ENCODE measurements at regions not wholly inside any gene's neighbourhood (a gene's known extent, or its start where the extent isn't known, plus 50 kb on each side); places are given as distances from the start of the nearest gene placed in this dataset.
"Not testable (repeated sequence)": the region's sequence is repeated elsewhere in the genome, so short reads cannot be mapped to it uniquely, and the experiment has no call there.

- intact Hi-C loops (cut with DNase I; ENCODE audit: low total_unique reads); H3K4me3 ChIP-seq (ENCODE audit: low read depth, poor library complexity, severe bottlenecking); DNase-seq (ENCODE audit: low spot score in 2 of 2): not testable (repeated sequence)
- 48 to 74% methylated on average over 3 to 6 of the region's 7 CpGs for WGBS, 2 donors
Observed at GRCh38 chr1:149157409-149157808, 54.1 kb upstream of the NBPF9 start.

- H3K4me3 ChIP-seq (ENCODE audit: low read depth, poor library complexity, severe bottlenecking); DNase-seq (ENCODE audit: low spot score in 2 of 2); intact Hi-C loops (cut with DNase I; ENCODE audit: low total_unique reads): not testable (repeated sequence)
- WGBS, 2 donors = 30 to 64% methylated on average over 2 to 3 of the region's 3 CpGs
Observed at GRCh38 chr1:149158308-149158707, 55.0 kb upstream of the NBPF9 start.

GRCh38 chr1:149163063-149163444, 59.7 kb upstream of the NBPF9 start:
- intact Hi-C loops (cut with DNase I; ENCODE audit: low total_unique reads); H3K4me3 ChIP-seq (ENCODE audit: low read depth, poor library complexity, severe bottlenecking); DNase-seq (ENCODE audit: low spot score in 2 of 2): not testable (repeated sequence)
- WGBS, 2 donors = 57 to 64% methylated on average over 2 of the region's 19 CpGs

GRCh38 chr1:149174765-149175164, 71.4 kb upstream of the NBPF9 start:
- DNase-seq (ENCODE audit: low spot score in 2 of 2); intact Hi-C loops (cut with DNase I; ENCODE audit: low total_unique reads): not testable (repeated sequence)

GRCh38 chr1:149175812-149176211, 72.5 kb upstream of the NBPF9 start:
- H3K4me3 ChIP-seq (ENCODE audit: low read depth, poor library complexity, severe bottlenecking) = peak overlapping the region; percentile 15
- DNase-seq (ENCODE audit: low spot score in 2 of 2) = peak; percentile 26 to 70
- 0 to 3% methylated on average over 9 to 10 of the region's 21 CpGs for WGBS, 2 donors
- intact Hi-C loops (cut with DNase I; ENCODE audit: low total_unique reads) = not testable (repeated sequence)

More at GRCh38 chr1:149174765-149175164, 71.4 kb upstream of the NBPF9 start:
- 24 to 55% methylated on average over 3 of the region's 7 CpGs for WGBS, 2 donors
- H3K4me3 ChIP-seq (ENCODE audit: low read depth, poor library complexity, severe bottlenecking) = not testable (repeated sequence)

- WGBS, 2 donors = 0% methylated on average over 14 to 15 of the region's 68 CpGs
- intact Hi-C loops (cut with DNase I; ENCODE audit: low total_unique reads) = not testable (repeated sequence)
- peak in 1 of 2 donors; percentile 91 for DNase-seq (ENCODE audit: low spot score in 2 of 2)
- peak overlapping the region; percentile 29 for H3K4me3 ChIP-seq (ENCODE audit: low read depth, poor library complexity, severe bottlenecking)
Observed at GRCh38 chr1:149176453-149177316, 73.3 kb upstream of the NBPF9 start.

- WGBS, 2 donors = 40 to 46% methylated on average over 2 of the region's 2 CpGs
- DNase-seq (ENCODE audit: low spot score in 2 of 2); H3K4me3 ChIP-seq (ENCODE audit: low read depth, poor library complexity, severe bottlenecking); intact Hi-C loops (cut with DNase I; ENCODE audit: low total_unique reads): not testable (repeated sequence)
Observed at GRCh38 chr1:149190742-149191141, 87.4 kb upstream of the NBPF9 start.

GRCh38 chr1:149196651-149197050, 93.3 kb upstream of the NBPF9 start:
- 100% methylated on average over 1 of the region's 1 CpG for WGBS, 2 donors
- H3K4me3 ChIP-seq (ENCODE audit: low read depth, poor library complexity, severe bottlenecking); DNase-seq (ENCODE audit: low spot score in 2 of 2); intact Hi-C loops (cut with DNase I; ENCODE audit: low total_unique reads): not testable (repeated sequence)

GRCh38 chr1:149200567-149200966, 97.2 kb upstream of the NBPF9 start:
- intact Hi-C loops (cut with DNase I; ENCODE audit: low total_unique reads) = not testable (repeated sequence)
- 52 to 79% methylated on average over 1 of the region's 1 CpG for WGBS, 2 donors

GRCh38 chr1:149202283-149202682, 98.9 kb upstream of the NBPF9 start:
- WGBS, 2 donors = 89 to 100% methylated on average over 1 of the region's 1 CpG
- DNase-seq (ENCODE audit: low spot score in 2 of 2); intact Hi-C loops (cut with DNase I; ENCODE audit: low total_unique reads); H3K4me3 ChIP-seq (ENCODE audit: low read depth, poor library complexity, severe bottlenecking): not testable (repeated sequence)

More at GRCh38 chr1:149200567-149200966, 97.2 kb upstream of the NBPF9 start:
- DNase-seq (ENCODE audit: low spot score in 2 of 2); H3K4me3 ChIP-seq (ENCODE audit: low read depth, poor library complexity, severe bottlenecking): not testable (repeated sequence)

GRCh38 chr1:149204396-149204795, 101.0 kb upstream of the NBPF9 start:
- 68 to 73% methylated on average over 2 of the region's 2 CpGs for WGBS, 2 donors
- H3K4me3 ChIP-seq (ENCODE audit: low read depth, poor library complexity, severe bottlenecking) = not testable (repeated sequence)

GRCh38 chr1:149208836-149209235, 105.5 kb upstream of the NBPF9 start:
- H3K4me3 ChIP-seq (ENCODE audit: low read depth, poor library complexity, severe bottlenecking); intact Hi-C loops (cut with DNase I; ENCODE audit: low total_unique reads); DNase-seq (ENCODE audit: low spot score in 2 of 2): not testable (repeated sequence)
- WGBS, 2 donors = no CpG with 5 or more reads among the region's 1 CpG

More at GRCh38 chr1:149204396-149204795, 101.0 kb upstream of the NBPF9 start:
- DNase-seq (ENCODE audit: low spot score in 2 of 2); intact Hi-C loops (cut with DNase I; ENCODE audit: low total_unique reads): not testable (repeated sequence)

GRCh38 chr1:149211757-149212420, 108.5 kb upstream of the NBPF9 start:
- H3K4me3 ChIP-seq (ENCODE audit: low read depth, poor library complexity, severe bottlenecking); DNase-seq (ENCODE audit: low spot score in 2 of 2); intact Hi-C loops (cut with DNase I; ENCODE audit: low total_unique reads): not testable (repeated sequence)
- 88 to 93% methylated on average over 1 of the region's 5 CpGs for WGBS, 2 donors

GRCh38 chr1:149212946-149213345, 109.6 kb upstream of the NBPF9 start:
- WGBS, 2 donors = 50% methylated on average over 1 of the region's 3 CpGs; no CpG with 5 or more reads in 1 of the 2 donors
- H3K4me3 ChIP-seq (ENCODE audit: low read depth, poor library complexity, severe bottlenecking); intact Hi-C loops (cut with DNase I; ENCODE audit: low total_unique reads); DNase-seq (ENCODE audit: low spot score in 2 of 2): not testable (repeated sequence)

- DNase-seq (ENCODE audit: low spot score in 2 of 2); intact Hi-C loops (cut with DNase I; ENCODE audit: low total_unique reads): not testable (repeated sequence)
- WGBS, 2 donors = no CpG with 5 or more reads among the region's 2 CpGs
Observed at GRCh38 chr1:149213673-149214072, 110.3 kb upstream of the NBPF9 start.

More at GRCh38 chr1:149213673-149214072, 110.3 kb upstream of the NBPF9 start:
- H3K4me3 ChIP-seq (ENCODE audit: low read depth, poor library complexity, severe bottlenecking) = not testable (repeated sequence)

Data from lower leg skin (tissue), 3 donors.